GM10266 (cell line): ENCODE measurements at regions not wholly inside any gene's neighbourhood (a gene's known extent, or its start where the extent isn't known, plus 50 kb on each side); places are given as distances from the start of the nearest gene placed in this dataset.

ENCODE experiments used
- DNase-seq: peaks from one replicate; pipeline ENCODE4 v3.0.0; 2012; ENCODE audit errors: extremely low spot score
- CTCF ChIP-seq: IDR thresholded peaks from 2 replicates; pipeline ENCODE4 v1.5.1; 2012; ENCODE audit warnings: mild to moderate bottlenecking, low read depth; ENCODE audit not compliant: control insufficient read depth, insufficient read depth; ENCODE audit errors: missing control alignments

DNA sequence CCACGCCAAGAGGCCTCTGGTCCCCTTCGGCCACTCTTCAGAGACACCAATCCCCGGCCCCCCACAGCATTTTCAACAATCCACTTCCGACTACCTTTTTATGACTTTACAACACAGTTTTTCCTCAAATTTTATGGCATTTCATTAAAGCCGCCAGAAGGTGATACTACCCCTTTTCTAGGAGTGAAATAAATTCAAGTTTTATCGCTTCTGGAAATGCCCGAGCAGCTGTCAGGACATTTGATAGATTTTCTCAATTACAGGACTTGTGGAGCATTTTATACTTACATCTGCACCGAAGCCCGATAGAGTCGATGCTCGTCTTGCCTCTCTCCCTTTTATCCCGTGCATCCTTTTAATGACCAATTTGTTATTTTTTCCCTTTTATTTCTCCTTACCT lies 108.1 kb upstream of the CREB1 start:
- DNase-seq: no peak
- no peak for TF ChIP-seq CTCF

GRCh38 chr2:207422380-207422779 lies 107.4 kb upstream of the CREB1 start:
- no peak for TF ChIP-seq CTCF
- DNase-seq: no peak

DNA sequence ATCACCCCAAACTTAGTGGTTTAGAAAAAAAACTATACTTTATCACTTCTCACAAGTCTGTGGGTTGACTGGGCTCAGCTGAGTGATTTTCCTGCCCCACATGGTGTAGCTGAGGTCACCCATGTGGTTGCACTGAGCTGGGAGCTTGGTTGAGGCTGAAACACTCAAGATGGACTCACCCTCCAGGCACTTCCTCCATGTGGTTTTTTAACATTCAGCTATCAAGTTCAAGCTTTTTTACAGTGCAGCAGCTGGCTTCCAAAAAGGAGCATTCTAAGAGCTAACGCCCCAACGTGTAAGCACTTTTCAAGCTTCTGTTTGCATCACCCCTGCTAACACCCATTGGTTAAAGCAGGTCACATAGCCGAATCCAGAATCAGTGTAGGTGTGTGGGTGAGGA lies 105.9 kb upstream of the CREB1 start:
- no peak for TF ChIP-seq CTCF
- peak; percentile 21 for DNase-seq

DNA sequence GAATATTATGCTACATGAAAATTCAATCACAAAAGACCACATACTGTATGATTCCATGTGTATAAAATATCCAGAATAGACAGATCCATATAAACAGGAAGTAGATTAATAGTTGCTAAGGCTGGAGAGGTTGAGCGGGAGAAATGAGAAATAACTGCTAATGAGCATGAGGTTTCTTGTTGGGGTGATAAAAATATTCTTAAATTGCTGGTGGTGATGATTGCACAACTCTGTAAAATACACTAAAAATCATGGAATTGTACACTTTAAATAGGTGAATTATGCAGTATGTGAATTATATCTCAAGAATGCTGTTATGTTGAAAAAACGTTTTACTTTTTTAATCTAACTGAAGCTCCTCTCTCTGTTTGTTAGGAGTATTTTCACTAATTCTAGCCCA lies 101.8 kb upstream of the CREB1 start:
- no peak for TF ChIP-seq CTCF
- DNase-seq: no peak

DNA sequence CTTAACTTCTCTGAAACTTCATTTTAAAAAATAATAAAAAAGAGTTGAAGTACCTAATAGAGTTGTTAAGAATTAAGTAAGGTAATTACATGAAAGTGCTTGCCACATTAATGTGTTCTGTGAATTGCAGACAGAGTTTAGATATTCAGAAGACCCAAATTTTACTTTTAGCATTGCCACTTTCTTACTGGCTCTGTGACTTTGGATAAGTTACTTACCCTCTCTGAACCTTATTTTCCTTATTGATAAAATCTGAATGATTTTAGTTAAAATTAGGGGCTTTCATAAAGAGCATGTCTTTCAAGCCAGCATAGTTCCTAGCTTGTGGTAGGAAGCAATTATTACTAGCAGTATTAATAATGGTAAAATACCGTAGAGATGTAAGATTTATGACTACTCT lies 101.2 kb upstream of the CREB1 start:
- DNase-seq: no peak
- TF ChIP-seq CTCF: no peak

GRCh38 chr2:207432453-207432852 lies 97.3 kb upstream of the CREB1 start:
- no peak for TF ChIP-seq CTCF
- DNase-seq: no peak

GRCh38 chr2:207434306-207434705 lies 95.5 kb upstream of the CREB1 start:
- no peak for DNase-seq
- TF ChIP-seq CTCF: no peak
